C4-2B (cell line): ENCODE measurements at regions not wholly inside any gene's neighbourhood (a gene's known extent, or its start where the extent isn't known, plus 50 kb on each side); places are given as distances from the start of the nearest gene placed in this dataset.

Experiments
- H3K27ac ChIP-seq: fragments of 450-650 bp; 2 replicates; pipeline ENCODE4 v1.5.1; 2017
- CTCF ChIP-seq: fragments of 450-650 bp; conservative IDR thresholded peaks from 2 replicates; pipeline ENCODE4 v1.5.1; 2017; ENCODE audit warnings: mild to moderate bottlenecking
- ZFX ChIP-seq: fragments of 450-650 bp; IDR thresholded peaks from 2 replicates; pipeline ENCODE4 v1.6.1; 2017

DNA sequence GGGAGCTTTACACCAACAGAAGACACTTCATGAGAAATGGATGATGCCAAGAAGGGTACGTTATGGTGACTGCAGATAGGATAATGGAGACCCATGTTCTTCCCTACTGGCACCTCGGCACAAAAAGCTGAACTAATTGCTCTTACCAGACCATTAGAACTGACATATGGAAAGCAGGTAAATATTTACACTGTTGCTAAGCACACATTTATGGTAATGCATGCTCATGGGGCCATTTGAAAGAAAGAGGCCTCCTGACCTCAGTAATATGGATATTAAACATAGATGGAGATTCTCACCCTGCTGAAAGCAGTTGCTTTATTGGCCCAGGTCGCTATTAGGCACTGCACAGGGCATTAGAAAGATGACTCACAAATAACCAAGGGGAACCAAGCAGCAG is 1759.6 kb downstream of the C4orf33 start:
- no peak overlapping the region for H3K27ac ChIP-seq
- TF ChIP-seq CTCF = no peak
- TF ChIP-seq ZFX = no peak

GRCh38 chr4:130859991-130860390 is 1764.0 kb downstream of the C4orf33 start:
- no peak overlapping the region for H3K27ac ChIP-seq

DNA sequence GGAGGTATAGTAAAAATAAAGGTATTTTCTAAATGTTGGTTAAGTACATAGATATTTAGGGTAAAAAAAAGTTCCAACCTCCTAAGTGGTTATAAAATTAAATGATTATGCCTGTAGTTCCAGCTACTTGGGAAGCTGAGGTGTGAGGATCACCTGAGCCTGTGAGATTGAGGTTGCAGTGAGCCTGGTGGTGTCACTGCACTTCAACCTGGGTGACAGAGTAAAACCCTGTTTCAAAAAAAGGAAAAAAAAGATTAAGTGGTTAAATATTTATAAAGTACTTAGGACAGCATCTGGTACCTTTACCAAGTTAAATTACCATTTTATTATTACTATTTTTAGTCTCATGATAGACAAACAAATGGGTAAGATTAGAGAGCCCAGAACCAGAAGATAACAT is 1801.0 kb downstream of the C4orf33 start:
- TF ChIP-seq CTCF (no peak), ZFX (no peak)
- no peak overlapping the region for H3K27ac ChIP-seq

More at GRCh38 chr4:130859991-130860390, 1764.0 kb downstream of the C4orf33 start:
- no peak for TF ChIP-seq ZFX
- no peak for TF ChIP-seq CTCF

DNA sequence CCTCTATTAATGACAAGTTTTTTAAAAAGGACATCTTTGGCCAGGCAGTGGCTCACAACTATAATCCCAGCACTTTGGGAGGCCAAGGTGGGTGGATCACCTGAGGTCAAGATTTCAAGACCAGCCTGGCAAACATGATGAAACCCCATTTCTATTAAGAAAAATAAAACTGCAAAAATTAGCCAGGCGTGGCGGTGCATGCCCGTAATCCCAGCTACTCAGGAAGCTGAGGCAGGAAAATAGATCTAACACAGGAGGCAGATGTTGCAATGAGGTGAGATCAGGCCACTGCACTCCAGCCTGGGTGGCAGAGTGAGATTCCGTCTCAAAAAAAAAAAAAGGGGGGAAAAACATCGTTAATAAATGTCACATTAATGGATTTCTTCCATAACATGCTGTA is 1805.4 kb downstream of the C4orf33 start:
- TF ChIP-seq CTCF = no peak
- no peak for TF ChIP-seq ZFX
- no peak overlapping the region for H3K27ac ChIP-seq

DNA sequence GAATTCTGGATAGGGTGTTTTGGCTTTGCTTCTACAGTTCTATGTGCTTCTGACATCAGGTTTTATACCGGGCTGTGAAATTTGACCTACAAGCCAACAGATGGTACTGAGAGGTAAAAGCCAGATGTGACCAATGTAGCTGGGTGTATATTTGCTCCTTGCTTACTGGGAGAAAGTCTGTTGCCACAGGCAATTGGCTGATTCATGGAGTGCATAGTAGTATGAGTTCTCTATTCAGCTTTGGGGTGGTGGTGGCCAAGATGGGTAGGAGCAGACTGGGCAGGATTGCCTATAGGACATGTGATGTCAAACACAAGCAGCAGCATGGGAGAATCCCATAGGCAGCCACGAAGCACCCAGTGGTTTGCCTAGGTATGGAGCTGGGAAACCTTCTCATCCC is 1827.0 kb downstream of the C4orf33 start:
- TF ChIP-seq CTCF = no peak
- TF ChIP-seq ZFX = no peak
- H3K27ac ChIP-seq = no peak overlapping the region

- TF ChIP-seq CTCF (no peak), ZFX (no peak)
- no peak overlapping the region for H3K27ac ChIP-seq
Observed at GRCh38 chr4:130955520-130955919, 1859.6 kb downstream of the C4orf33 start.

GRCh38 chr4:130985371-130985770 is 1889.4 kb downstream of the C4orf33 start:
- no peak overlapping the region for H3K27ac ChIP-seq

More at GRCh38 chr4:130985371-130985770, 1889.4 kb downstream of the C4orf33 start:
- TF ChIP-seq ZFX (no peak), CTCF (no peak)
